ENCODE measurements at regions not wholly inside any gene's neighbourhood (a gene's known extent, or its start where the extent isn't known, plus 50 kb on each side); places are given as distances from the start of the nearest gene placed in this dataset.

DNA sequence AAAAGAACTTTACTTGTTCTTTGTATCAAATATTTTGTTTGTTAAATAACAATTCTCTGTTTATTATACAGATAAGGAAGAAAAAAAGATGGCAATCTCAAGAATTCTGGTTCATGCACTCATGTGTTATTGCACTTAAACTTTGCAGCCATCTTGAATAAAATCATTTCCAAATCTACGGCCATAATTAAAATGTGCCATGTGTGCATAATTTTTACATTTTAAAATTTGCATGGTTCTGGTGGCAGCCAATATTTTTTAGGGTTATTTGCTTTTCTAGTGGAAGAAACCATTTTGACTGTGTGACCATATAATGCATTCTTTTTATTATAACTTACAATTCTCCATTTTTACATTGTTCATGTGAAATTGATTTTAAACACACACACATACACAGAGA, 1518.1 kb upstream of the ZEB2 start:
- DNase-seq (ENCODE audit: low read depth) = no peak
- TF ChIP-seq, protein P1, sequence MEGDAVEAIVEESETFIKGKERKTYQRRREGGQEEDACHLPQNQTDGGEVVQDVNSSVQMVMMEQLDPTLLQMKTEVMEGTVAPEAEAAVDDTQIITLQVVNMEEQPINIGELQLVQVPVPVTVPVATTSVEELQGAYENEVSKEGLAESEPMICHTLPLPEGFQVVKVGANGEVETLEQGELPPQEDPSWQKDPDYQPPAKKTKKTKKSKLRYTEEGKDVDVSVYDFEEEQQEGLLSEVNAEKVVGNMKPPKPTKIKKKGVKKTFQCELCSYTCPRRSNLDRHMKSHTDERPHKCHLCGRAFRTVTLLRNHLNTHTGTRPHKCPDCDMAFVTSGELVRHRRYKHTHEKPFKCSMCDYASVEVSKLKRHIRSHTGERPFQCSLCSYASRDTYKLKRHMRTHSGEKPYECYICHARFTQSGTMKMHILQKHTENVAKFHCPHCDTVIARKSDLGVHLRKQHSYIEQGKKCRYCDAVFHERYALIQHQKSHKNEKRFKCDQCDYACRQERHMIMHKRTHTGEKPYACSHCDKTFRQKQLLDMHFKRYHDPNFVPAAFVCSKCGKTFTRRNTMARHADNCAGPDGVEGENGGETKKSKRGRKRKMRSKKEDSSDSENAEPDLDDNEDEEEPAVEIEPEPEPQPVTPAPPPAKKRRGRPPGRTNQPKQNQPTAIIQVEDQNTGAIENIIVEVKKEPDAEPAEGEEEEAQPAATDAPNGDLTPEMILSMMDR (IDR thresholded peaks at IDR 0.05; ENCODE audit: control insufficient read depth, insufficient read depth, low read depth, low read length, missing control alignments) = no peak

DNA sequence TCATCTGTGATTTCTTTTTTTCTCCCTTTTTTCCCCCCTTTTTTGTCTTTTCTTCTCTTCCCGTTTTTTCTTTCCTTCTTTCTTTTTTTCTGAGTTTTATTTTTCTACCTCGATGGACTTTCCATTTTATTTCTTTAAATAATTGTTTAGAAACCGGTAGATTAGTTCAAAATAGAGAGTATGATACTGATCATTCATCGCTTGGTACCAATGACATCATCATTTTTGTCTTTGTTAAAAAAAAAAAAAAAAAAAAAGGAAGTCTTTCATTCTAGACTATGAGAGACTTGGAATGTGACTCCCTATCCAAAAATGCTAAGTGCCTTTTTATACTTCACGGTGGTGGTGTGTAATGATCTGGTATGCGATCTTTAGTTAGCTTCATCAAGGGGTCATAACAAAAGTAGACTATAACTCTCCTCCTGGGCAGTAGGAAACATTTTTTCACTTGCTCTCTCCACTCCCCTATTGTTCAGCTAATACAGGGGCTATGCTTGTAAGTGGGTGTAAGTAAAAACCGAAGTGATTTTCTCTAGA, 1517.5 kb upstream of the ZEB2 start:
- H3K4me3 ChIP-seq (ENCODE audit: control insufficient read depth, low read depth, low read length) = no peak overlapping the region
- no peak for DNase-seq (ENCODE audit: low read depth)
- TF ChIP-seq, protein P1 (IDR thresholded peaks at IDR 0.05; ENCODE audit: control insufficient read depth, insufficient read depth, low read depth, low read length, missing control alignments) = no peak

More for the DNA sequence above, 1518.1 kb upstream of the ZEB2 start:
- H3K4me3 ChIP-seq (ENCODE audit: control insufficient read depth, low read depth, low read length) = no peak overlapping the region

DNA sequence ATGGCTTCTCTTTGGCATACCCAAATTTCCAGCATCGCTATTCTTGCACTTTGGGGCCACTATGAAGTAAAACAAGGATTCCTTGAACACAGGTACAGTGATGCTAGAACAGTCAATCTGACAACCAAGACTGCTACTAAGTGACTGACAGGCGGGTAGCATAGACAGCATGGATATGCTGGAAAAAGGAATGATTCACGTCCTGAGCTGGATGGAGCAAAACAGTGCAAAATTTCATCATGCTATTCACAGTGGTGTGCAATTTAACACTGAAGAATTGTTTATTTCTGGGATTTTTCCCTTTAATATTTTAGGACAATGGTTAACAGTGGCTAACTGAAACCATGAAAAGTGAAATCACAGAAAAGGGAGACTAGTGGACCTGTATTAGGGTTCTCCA, 1511.2 kb upstream of the ZEB2 start:
- no peak overlapping the region for H3K4me3 ChIP-seq (ENCODE audit: control insufficient read depth, low read depth, low read length)
- DNase-seq (ENCODE audit: low read depth) = peak; percentile 8
- TF ChIP-seq, protein P1 (IDR thresholded peaks at IDR 0.05; ENCODE audit: control insufficient read depth, insufficient read depth, low read depth, low read length, missing control alignments) = no peak

DNA sequence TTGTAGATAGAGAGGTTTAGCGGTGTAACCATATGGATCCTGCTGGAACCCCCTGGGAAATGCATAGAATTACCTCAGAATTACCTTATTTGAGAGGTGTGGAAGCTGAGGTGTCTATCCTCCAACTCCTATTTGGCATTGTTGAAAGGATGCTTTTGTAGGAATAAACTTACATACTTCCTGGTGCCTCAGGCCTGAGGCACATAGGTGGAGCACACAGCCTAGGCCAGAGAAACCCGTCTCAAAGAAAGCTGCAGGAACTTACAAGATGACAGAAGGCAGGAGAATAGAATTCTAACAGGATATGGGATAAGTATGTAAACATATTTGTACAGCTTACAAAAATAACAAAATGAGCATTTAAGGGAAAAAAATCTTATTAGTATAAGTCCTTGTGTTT, 1507.2 kb upstream of the ZEB2 start:
- DNase-seq (ENCODE audit: low read depth) = no peak
- TF ChIP-seq, protein P1 (IDR thresholded peaks at IDR 0.05; ENCODE audit: control insufficient read depth, insufficient read depth, low read depth, low read length, missing control alignments) = no peak

DNA sequence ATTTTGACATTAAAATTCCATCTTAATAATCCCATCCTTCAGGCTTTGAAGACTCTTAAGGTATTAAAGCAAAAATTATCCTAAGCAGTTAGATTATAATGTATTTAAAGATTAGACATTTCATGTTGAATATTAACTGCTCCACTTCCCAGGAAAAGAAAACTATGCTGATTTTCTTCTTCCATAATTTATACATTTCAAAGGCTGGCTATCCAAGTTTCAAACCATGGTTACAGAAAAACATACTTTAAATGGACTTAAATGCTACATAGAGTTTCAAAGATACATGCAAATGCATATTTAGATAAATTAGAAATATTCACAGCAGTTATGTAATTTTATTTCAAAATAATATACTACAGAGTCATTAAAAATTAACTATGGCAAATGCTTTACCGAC, 1505.6 kb upstream of the ZEB2 start:
- TF ChIP-seq, protein P1 (IDR thresholded peaks at IDR 0.05; ENCODE audit: control insufficient read depth, insufficient read depth, low read depth, low read length, missing control alignments) = no peak
- no peak for DNase-seq (ENCODE audit: low read depth)
- no peak overlapping the region for H3K4me3 ChIP-seq (ENCODE audit: control insufficient read depth, low read depth, low read length)

More for the DNA sequence above, 1507.2 kb upstream of the ZEB2 start:
- H3K4me3 ChIP-seq (ENCODE audit: control insufficient read depth, low read depth, low read length) = no peak overlapping the region

DNA sequence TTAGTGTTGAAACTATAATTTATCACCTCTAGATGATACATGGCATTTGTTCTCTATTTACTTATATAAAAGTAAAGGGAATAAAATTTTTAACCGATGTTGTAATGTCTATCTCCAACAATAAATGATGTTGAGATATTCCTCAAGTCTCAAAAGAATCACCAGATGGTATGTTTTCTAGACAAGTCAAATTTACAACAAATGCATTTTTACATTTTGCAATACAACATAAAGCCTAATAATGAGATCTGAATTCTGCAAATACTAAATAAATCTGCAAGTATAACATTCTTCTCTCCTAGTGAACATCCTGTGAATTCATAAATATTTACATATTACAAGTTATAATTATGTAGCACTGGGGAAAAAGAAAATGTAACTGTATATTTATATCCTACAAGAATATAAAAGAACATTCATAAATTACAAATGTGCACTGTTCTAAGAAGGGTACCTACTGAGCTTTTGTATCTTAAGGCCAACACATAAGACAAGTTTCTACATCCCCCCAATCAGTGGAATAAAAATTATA, 1504.4 kb upstream of the ZEB2 start:
- no peak for DNase-seq (ENCODE audit: low read depth)
- TF ChIP-seq, protein P1 (IDR thresholded peaks at IDR 0.05; ENCODE audit: control insufficient read depth, insufficient read depth, low read depth, low read length, missing control alignments) = no peak
- no peak overlapping the region for H3K4me3 ChIP-seq (ENCODE audit: control insufficient read depth, low read depth, low read length)
